NCI-H2107 (cell line): ENCODE measurements at regions not wholly inside any gene's neighbourhood (a gene's known extent, or its start where the extent isn't known, plus 50 kb on each side); places are given as distances from the start of the nearest gene placed in this dataset.
"Not testable (repeated sequence)": the region's sequence is repeated elsewhere in the genome, so short reads cannot be mapped to it uniquely, and the experiment has no call there.

Experiments used
- DNase-seq: peaks from one replicate; lab custom pipeline; 2025; lab: John Stamatoyannopoulos, UW

- DNase-seq, result no peak
Measured at GRCh38 chr5:167049771-167050567, 1241.5 kb upstream of the WWC1 start.

GRCh38 chr5:167050568-167051401 is 1240.7 kb upstream of the WWC1 start:
- DNase-seq, result no peak

- DNase-seq, result no peak
Measured at GRCh38 chr5:167051402-167051768, 1240.1 kb upstream of the WWC1 start.

- no peak for DNase-seq
Measured at GRCh38 chr5:167052791-167053190, 1238.7 kb upstream of the WWC1 start.

- no peak for DNase-seq
Measured at GRCh38 chr5:167057665-167058064, 1233.8 kb upstream of the WWC1 start.

- DNase-seq, result no peak
Measured at GRCh38 chr5:167061695-167062094, 1229.8 kb upstream of the WWC1 start.

GRCh38 chr5:167063116-167063515 is 1228.3 kb upstream of the WWC1 start:
- DNase-seq, result no peak

- DNase-seq, result no peak
Measured at GRCh38 chr5:167063788-167064187, 1227.7 kb upstream of the WWC1 start.

- DNase-seq, result no peak
Measured at GRCh38 chr5:167064198-167064776, 1227.2 kb upstream of the WWC1 start.

- no peak for DNase-seq
Measured at GRCh38 chr5:167065794-167066193, 1225.7 kb upstream of the WWC1 start.

GRCh38 chr5:167071981-167072610 is 1219.3 kb upstream of the WWC1 start:
- no peak for DNase-seq

- no peak for DNase-seq
Measured at GRCh38 chr5:167081561-167081960, 1209.9 kb upstream of the WWC1 start.

GRCh38 chr5:167096816-167097215 is 1194.6 kb upstream of the WWC1 start:
- DNase-seq, result no peak

GRCh38 chr5:167104351-167104750 is 1187.1 kb upstream of the WWC1 start:
- DNase-seq, result no peak

- no peak for DNase-seq
Measured at GRCh38 chr5:167105941-167106340, 1185.5 kb upstream of the WWC1 start.

- no peak for DNase-seq
Measured at GRCh38 chr5:167107684-167108083, 1183.8 kb upstream of the WWC1 start.

GRCh38 chr5:167108266-167108665 is 1183.2 kb upstream of the WWC1 start:
- DNase-seq, result not testable (repeated sequence)

- DNase-seq, result no peak
Measured at GRCh38 chr5:167112556-167112955, 1178.9 kb upstream of the WWC1 start.

GRCh38 chr5:167122267-167122666 is 1169.2 kb upstream of the WWC1 start:
- no peak for DNase-seq

- DNase-seq, result no peak
Measured at GRCh38 chr5:167123126-167123525, 1168.3 kb upstream of the WWC1 start.

GRCh38 chr5:167128581-167128980 is 1162.9 kb upstream of the WWC1 start:
- no peak for DNase-seq

- no peak for DNase-seq
Measured at GRCh38 chr5:167140548-167141291, 1150.7 kb upstream of the WWC1 start.
